ENCODE measurements at regions not wholly inside any gene's neighbourhood (a gene's known extent, or its start where the extent isn't known, plus 50 kb on each side); places are given as distances from the start of the nearest gene placed in this dataset.

- DNase-seq (ENCODE audit: extremely low spot score), result no peak
- POLR2A ChIA-PET, result no interaction called here
- TF ChIP-seq CTCF (IDR thresholded peaks at IDR 0.05; ENCODE audit: control extremely low read depth, extremely low read depth, low read depth, missing control alignments), result no peak
- CTCF ChIA-PET, result no interaction called here
Measured at GRCh38 chr6:19440531-19440930, 396.6 kb upstream of the ID4 start.

GRCh38 chr6:19443411-19443810 lies 393.8 kb upstream of the ID4 start:
- ChIA-PET POLR2A (no interaction called here), CTCF (interaction anchor here (0.9 to 1.6 kb wide), 2 partner anchors 8 to 11 kb away, joined by 3 to 5 read pairs; no protein-coding TSS in a partner anchor)
- no peak for TF ChIP-seq CTCF (IDR thresholded peaks at IDR 0.05; ENCODE audit: control extremely low read depth, extremely low read depth, low read depth, missing control alignments)
- DNase-seq (ENCODE audit: extremely low spot score), result no peak

- POLR2A ChIA-PET, result no interaction called here
Measured at GRCh38 chr6:19444041-19444440, 393.1 kb upstream of the ID4 start.

GRCh38 chr6:19444481-19444880 lies 392.7 kb upstream of the ID4 start:
- no peak for DNase-seq (ENCODE audit: extremely low spot score)
- TF ChIP-seq CTCF (IDR thresholded peaks at IDR 0.05; ENCODE audit: control extremely low read depth, extremely low read depth, low read depth, missing control alignments), result no peak
- POLR2A ChIA-PET, result no interaction called here
- CTCF ChIA-PET, result no interaction called here

More at GRCh38 chr6:19444041-19444440, 393.1 kb upstream of the ID4 start:
- CTCF ChIA-PET, result interaction anchor here (1.6 kb wide), 1 partner anchor 10 kb away, joined by 5 read pairs; no protein-coding TSS in a partner anchor
- no peak for TF ChIP-seq CTCF (IDR thresholded peaks at IDR 0.05; ENCODE audit: control extremely low read depth, extremely low read depth, low read depth, missing control alignments)
- DNase-seq (ENCODE audit: extremely low spot score), result no peak

- CTCF ChIA-PET, result interaction anchor here (1.6 kb wide), 1 partner anchor 10 kb away, joined by 4 read pairs; no protein-coding TSS in a partner anchor
- TF ChIP-seq CTCF (IDR thresholded peaks at IDR 0.05; ENCODE audit: control extremely low read depth, extremely low read depth, low read depth, missing control alignments), result no peak
- no peak for DNase-seq (ENCODE audit: extremely low spot score)
- POLR2A ChIA-PET, result no interaction called here
Measured at GRCh38 chr6:19446570-19446969, 390.6 kb upstream of the ID4 start.

GRCh38 chr6:19450651-19451050 lies 386.5 kb upstream of the ID4 start:
- TF ChIP-seq CTCF (IDR thresholded peaks at IDR 0.05; ENCODE audit: control extremely low read depth, extremely low read depth, low read depth, missing control alignments), result no peak

GRCh38 chr6:19452495-19452894 lies 384.7 kb upstream of the ID4 start:
- CTCF ChIA-PET, result no interaction called here
- POLR2A ChIA-PET, result no interaction called here
- no peak for TF ChIP-seq CTCF (IDR thresholded peaks at IDR 0.05; ENCODE audit: control extremely low read depth, extremely low read depth, low read depth, missing control alignments)
- no peak for DNase-seq (ENCODE audit: extremely low spot score)

More at GRCh38 chr6:19450651-19451050, 386.5 kb upstream of the ID4 start:
- CTCF ChIA-PET, result no interaction called here
- POLR2A ChIA-PET, result no interaction called here
- DNase-seq (ENCODE audit: extremely low spot score), result no peak
